Duodenal mucosa (tissue), 2 donors: ENCODE measurements at regions not wholly inside any gene's neighbourhood (a gene's known extent, or its start where the extent isn't known, plus 50 kb on each side); places are given as distances from the start of the nearest gene placed in this dataset.

ENCODE experiments used
- H3K27ac ChIP-seq: one replicate; pipeline ENCODE4 v1.7.0; 2013; ENCODE audit warnings: low read depth, low read length
- H3K27me3 ChIP-seq, 2 donors: one replicate each; pipeline ENCODE4 v1.7.0; 2013; ENCODE audit warnings: low read length in 2 of 2, control low read depth in 1 of 2; ENCODE audit not compliant: insufficient read depth in 2 of 2, control insufficient read depth in 1 of 2
- H3K36me3 ChIP-seq, 2 donors: one replicate each; pipeline ENCODE4 v1.7.0; 2013; ENCODE audit warnings: low read length in 2 of 2, control low read depth in 1 of 2; ENCODE audit not compliant: insufficient read depth in 2 of 2, control insufficient read depth in 1 of 2
- H3K4me1 ChIP-seq, 2 donors: one replicate each; pipeline ENCODE4 v1.7.0; 2013; ENCODE audit warnings: low read length in 2 of 2, control low read depth in 1 of 2; ENCODE audit not compliant: insufficient read depth in 2 of 2, control insufficient read depth in 1 of 2
- H3K4me3 ChIP-seq, 2 donors: one replicate each; pipeline ENCODE4 v1.7.0; 2013; ENCODE audit warnings: low read length in 2 of 2, low read depth in 1 of 2
- H3K9ac ChIP-seq, 2 donors: one replicate each; pipeline ENCODE4 v1.7.0; 2013; ENCODE audit warnings: low read length in 2 of 2, low read depth in 1 of 2
- H3K9me3 ChIP-seq, 2 donors: one replicate each; pipeline ENCODE4 v1.7.0; 2013; ENCODE audit warnings: low read length in 2 of 2, control low read depth in 1 of 2; ENCODE audit not compliant: control insufficient read depth in 1 of 2

DNA sequence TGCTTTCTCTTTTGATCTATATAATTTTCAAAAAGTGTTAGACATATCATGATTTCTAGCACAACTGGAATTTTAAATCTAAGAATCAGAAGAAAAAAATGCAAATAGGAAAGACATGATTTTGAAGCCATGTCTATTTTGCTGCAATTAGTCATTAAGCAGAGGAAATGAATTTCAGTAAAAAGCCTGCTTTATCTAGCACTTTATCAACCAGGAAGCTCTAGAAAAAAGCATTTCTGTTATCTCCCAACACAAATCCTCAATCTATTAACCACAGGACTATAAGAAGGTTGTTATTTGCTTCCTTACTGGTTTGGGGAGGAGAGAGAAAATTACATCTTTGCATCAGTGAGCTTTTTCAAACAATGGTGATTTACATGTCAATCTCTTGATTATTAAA, 716.7 kb downstream of the DIAPH3 start:
- H3K9ac ChIP-seq: no peak overlapping the region
- H3K36me3 ChIP-seq: no peaks in the 10 kb centered on the region
- no peak overlapping the region for H3K4me3 ChIP-seq

DNA sequence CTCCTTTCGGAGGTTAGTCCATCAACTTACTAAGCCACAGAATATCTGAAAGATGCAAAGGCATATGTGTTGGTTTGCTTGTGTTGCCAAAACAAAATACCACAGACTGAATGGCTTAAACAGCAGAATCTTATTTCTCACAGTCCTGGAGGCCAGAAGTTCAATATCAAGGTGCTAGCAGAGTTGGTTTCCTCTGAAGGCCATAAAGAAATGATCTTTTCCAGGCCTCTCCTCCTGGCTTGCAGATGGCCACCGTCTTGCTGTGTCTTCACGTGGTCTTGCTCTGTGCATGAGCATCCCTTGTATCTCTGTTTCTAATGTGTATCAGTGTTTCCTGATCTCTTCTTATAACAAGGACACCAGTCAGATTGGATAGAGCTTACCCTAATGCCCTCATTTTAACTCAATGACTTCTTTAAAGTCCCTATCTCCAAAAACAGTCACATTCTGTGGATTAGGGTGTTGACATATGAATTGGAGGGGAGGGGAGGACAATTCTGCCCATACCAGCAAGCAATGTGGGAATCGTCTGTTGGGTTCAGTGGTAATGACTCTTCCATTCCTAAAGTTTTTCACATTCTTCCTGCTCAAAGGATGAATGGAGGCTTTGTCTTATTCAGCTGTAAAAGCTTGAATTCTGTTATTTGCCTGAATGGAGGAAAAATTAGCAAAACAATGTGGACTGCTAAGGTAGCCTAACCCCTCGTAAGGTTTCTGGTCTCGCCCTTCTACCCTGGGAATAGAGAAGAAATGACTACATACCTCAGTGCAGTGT, 715.7 kb downstream of the DIAPH3 start:
- Histone ChIP-seq H3K9me3 (no peaks in the 10 kb centered on the region), H3K4me3 (no peak overlapping the region), H3K4me1 (no peaks in the 10 kb centered on the region), H3K27me3 (no peaks in the 10 kb centered on the region), H3K9ac (no peak overlapping the region), H3K27ac (no peak overlapping the region), H3K36me3 (no peaks in the 10 kb centered on the region)

More for the DNA sequence above, 716.7 kb downstream of the DIAPH3 start:
- Histone ChIP-seq H3K4me1 (no peaks in the 10 kb centered on the region), H3K27ac (no peak overlapping the region), H3K27me3 (no peaks in the 10 kb centered on the region), H3K9me3 (no peaks in the 10 kb centered on the region)

DNA sequence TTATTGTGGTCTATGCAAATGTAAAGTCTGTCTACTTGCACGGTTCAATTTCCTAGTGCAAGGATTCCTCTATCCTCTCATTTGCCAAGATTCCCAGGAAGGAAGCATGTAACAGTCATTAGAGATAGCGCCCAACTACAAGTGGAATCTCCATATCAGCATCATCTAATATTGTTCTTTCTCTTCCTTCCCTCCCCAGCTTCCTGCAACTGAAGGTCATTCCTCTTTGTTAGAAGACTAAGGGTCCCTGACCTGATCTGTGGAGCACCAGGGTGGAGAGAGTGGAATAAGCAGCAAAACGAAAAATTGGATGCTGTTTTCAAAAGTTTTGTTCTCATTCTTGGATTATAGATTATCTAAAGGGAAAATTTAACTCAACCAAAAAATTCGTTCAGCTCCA, 714.0 kb downstream of the DIAPH3 start:
- no peaks in the 10 kb centered on the region for H3K36me3 ChIP-seq
- H3K9ac ChIP-seq: no peak overlapping the region
- H3K4me1 ChIP-seq: no peaks in the 10 kb centered on the region
- no peak overlapping the region for H3K4me3 ChIP-seq
- H3K27me3 ChIP-seq: no peaks in the 10 kb centered on the region
- no peak overlapping the region for H3K27ac ChIP-seq
- H3K9me3 ChIP-seq: no peaks in the 10 kb centered on the region

DNA sequence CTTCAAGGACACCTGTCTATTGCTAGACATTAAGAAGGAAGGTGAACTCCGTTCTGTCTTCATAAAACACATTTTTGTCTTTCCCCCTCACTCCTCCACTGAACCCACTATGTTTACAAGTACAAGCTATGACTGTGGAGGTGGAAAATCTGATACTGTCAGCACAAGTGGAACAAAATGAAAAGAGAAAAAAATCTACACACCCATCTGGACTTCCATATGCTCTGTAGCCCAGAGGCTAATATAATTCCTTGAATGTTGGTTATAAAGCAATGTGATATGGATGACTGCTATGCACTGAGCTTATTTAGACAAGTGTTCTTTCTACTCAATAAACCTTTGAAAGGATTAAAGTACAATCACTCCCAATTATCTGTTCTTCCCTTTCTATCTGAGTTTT, 713.5 kb downstream of the DIAPH3 start:
- Histone ChIP-seq H3K27ac (no peak overlapping the region), H3K9me3 (no peaks in the 10 kb centered on the region), H3K4me1 (no peaks in the 10 kb centered on the region), H3K27me3 (no peaks in the 10 kb centered on the region), H3K36me3 (no peaks in the 10 kb centered on the region), H3K9ac (no peak overlapping the region), H3K4me3 (no peak overlapping the region)

DNA sequence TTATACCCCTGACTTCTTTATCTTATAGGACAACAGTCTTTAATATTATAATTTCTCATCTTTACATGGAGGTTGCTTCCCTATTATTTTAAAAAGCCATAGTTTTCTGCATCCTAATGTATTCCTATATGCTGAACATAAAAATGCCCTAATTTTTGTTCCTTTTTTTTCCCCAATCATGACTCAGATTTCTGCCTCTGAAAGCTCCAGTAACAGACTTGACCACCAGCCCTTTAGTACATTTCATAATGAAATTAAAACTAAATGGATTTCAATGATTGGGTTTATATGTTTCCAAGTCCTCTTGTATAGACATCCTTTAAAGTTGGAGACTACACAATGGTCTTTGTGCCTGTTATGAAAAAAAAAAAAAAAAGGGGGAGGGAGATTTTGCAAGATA, 712.5 kb downstream of the DIAPH3 start:
- no peak overlapping the region for H3K9ac ChIP-seq
- H3K4me3 ChIP-seq: no peak overlapping the region
- H3K27ac ChIP-seq: no peak overlapping the region
- no peaks in the 10 kb centered on the region for H3K36me3 ChIP-seq
- no peaks in the 10 kb centered on the region for H3K9me3 ChIP-seq
- H3K4me1 ChIP-seq: no peaks in the 10 kb centered on the region
- no peaks in the 10 kb centered on the region for H3K27me3 ChIP-seq

DNA sequence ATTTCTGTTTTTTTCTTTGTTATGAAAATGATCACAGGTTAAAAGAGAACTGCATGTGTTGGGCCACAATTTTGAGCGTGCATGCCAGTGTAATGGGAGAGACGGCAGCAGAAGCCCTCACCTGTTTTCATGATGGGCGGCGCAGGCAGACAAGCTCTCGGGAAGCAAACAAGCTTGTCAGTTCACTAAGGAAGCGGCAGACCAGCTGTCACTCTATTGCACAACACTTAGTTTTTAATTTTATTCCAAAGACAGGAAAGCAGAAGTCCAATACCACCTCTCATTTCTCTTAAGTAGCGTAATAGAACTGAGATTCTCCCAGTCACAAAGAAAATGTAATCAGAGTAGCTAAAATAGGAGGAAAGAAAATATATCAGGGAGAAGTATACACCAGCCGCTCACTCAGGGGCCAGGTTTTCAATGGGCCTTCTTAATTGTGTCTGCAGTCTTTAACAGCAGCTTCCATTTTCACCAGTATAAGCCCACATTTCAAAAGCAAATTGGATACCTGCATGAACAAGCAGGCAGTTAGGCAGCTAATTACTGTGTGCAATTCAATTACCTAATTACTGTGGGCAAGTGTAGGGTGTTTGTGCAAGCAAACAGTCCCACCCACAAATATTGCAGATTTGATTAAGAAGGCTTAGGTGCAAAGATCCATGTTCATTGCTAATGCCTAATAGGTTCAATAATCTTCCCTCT, 711.4 kb downstream of the DIAPH3 start:
- H3K36me3 ChIP-seq: no peaks in the 10 kb centered on the region
- H3K27ac ChIP-seq: no peak overlapping the region
- H3K9ac ChIP-seq: no peak overlapping the region
- no peaks in the 10 kb centered on the region for H3K9me3 ChIP-seq
- H3K27me3 ChIP-seq: no peaks in the 10 kb centered on the region
- no peaks in the 10 kb centered on the region for H3K4me1 ChIP-seq
- H3K4me3 ChIP-seq: no peak overlapping the region

DNA sequence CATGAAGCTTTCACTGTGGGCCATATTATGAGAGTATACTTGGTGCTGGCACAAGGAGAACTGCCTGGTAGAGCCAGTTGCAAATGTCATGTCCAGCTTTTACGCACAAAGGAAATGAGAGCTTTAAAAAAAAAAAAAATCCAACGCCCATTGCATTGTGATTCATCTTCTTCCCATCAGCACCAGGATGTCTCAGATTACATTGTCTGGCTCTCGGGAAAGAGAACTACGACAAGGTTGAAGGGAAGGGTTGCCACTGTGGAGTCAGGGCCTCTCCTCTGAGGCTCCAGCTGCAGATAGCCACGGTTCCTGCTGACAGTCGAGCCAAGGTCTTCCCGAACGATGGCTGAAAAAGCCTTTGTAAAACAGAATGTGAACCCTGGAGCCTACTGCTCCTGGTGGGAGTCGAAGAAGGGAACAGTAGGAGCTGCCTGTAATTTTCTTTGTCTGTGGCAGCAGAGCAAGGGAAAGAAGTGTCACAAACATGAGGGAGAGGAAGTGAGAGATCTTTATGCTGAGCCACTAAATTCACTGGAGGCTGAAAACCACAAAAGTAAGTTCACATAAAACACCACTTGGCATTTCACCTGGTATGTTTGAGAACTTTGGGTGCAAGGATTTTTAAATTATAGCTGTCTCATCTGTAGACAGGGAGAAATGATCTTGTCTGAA, 704.7 kb downstream of the DIAPH3 start:
- no peak overlapping the region for H3K27ac ChIP-seq
- no peak overlapping the region for H3K9ac ChIP-seq
- no peaks in the 10 kb centered on the region for H3K4me1 ChIP-seq
- H3K9me3 ChIP-seq: no peaks in the 10 kb centered on the region
- H3K27me3 ChIP-seq: no peaks in the 10 kb centered on the region
- no peak overlapping the region for H3K4me3 ChIP-seq
- no peaks in the 10 kb centered on the region for H3K36me3 ChIP-seq

DNA sequence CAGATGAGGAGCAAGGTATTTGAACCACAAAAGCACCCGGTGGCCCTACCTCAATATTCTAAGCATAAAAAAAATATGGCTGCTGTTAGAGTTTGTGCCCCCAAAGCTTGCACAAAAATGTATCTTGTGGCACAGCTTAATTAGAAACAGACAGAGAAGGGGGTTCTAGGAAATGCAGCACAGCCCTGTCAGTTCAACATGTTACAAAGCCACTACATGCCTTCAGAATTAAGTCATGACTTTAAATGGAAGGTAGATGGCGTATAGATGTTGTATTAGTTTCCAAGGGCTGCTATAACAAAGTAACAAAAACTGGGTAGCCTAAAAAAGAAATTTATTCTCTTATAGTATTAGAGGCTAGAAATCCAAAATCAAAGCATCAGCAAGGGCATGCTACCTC, 703.8 kb downstream of the DIAPH3 start:
- no peaks in the 10 kb centered on the region for H3K4me1 ChIP-seq
- H3K9ac ChIP-seq: no peak overlapping the region
- H3K27ac ChIP-seq: no peak overlapping the region
- no peaks in the 10 kb centered on the region for H3K27me3 ChIP-seq
- H3K4me3 ChIP-seq: no peak overlapping the region
- no peaks in the 10 kb centered on the region for H3K9me3 ChIP-seq
- H3K36me3 ChIP-seq: no peaks in the 10 kb centered on the region

DNA sequence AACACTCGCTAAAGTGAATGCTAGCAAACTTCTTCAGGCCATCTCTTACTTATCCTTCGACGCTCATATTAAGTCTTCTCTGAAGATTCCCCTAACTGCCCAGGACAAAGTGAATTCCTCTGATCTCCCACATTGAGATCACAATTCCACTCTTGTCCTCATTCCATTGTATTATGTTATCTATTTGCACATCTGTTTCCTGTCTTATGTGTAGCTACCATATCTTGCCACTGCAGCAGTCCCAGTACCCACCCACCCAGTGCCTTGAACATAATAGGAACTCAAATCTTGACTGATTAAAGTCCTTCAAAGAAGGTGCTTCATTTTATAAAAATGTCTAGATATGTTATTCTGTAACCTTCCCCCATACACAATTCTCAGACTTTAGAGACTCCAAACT, 702.3 kb downstream of the DIAPH3 start:
- Histone ChIP-seq H3K36me3 (no peaks in the 10 kb centered on the region), H3K4me3 (no peak overlapping the region), H3K9ac (no peak overlapping the region), H3K27me3 (no peaks in the 10 kb centered on the region), H3K4me1 (no peaks in the 10 kb centered on the region), H3K9me3 (no peaks in the 10 kb centered on the region), H3K27ac (no peak overlapping the region)

DNA sequence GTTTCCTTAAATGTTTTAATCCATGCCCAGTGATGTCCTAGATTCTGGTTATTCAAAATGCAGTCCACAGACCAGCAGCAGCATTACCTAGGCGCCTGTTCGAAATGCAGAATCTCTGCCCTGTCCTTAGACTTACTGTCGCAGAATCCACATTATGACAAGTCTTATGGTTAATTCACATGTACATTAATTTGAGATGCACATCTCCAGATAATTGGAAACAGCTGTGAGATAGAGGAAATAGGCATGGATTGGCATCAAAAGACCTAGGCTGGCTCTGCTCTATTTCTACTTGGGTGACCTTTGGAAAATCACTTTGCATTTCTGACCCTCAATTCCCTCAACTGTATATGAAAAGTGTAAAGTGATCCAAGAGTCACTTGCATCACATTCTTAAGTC, 700.7 kb downstream of the DIAPH3 start:
- H3K9me3 ChIP-seq: no peaks in the 10 kb centered on the region
- H3K4me3 ChIP-seq: no peak overlapping the region
- H3K4me1 ChIP-seq: no peaks in the 10 kb centered on the region
- H3K27ac ChIP-seq: no peak overlapping the region
- no peaks in the 10 kb centered on the region for H3K36me3 ChIP-seq
- no peak overlapping the region for H3K9ac ChIP-seq
- H3K27me3 ChIP-seq: no peaks in the 10 kb centered on the region
